OCI-LY1 (cell line): ENCODE measurements at regions not wholly inside any gene's neighbourhood (a gene's known extent, or its start where the extent isn't known, plus 50 kb on each side); places are given as distances from the start of the nearest gene placed in this dataset.

Source experiments
- EZH2 ChIP-seq: fragments of 200-600 bp; sonication (generic), shearing (Covaris generic); IDR thresholded peaks from 2 replicates; pipeline ENCODE4 v1.8.0; 2017; ENCODE audit warnings: borderline replicate concordance, mixed run types, mild to moderate bottlenecking, antibody characterized with exemption, low read length, moderate library complexity, mixed read lengths
- TF ChIP-seq, protein P1 (sequence below): fragments of 200-600 bp; sonication (generic), shearing (Covaris generic); IDR thresholded peaks from 2 replicates; pipeline ENCODE4 v1.5.1; 2017; ENCODE audit warnings: mild to moderate bottlenecking, antibody characterized with exemption, low read length, moderate library complexity, mixed read lengths

DNA sequence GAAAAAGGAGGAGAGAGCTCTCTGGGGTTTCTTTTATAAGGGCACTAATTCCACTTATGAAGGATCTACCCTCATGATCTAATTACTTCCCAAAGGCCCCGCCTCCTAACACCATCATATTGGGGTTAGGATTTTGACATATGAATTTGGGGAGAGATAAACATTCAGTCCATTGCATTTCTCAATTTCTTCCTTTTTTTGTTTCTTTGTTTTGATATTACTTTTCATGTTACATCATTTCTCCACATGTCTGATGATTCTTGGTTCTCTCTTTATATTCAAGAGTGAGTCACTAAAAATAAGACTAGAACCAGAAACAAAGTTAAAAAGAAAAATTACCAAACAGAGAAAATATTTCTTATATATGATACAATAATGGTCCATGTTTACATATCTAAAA lies 63.2 kb upstream of the DUSP10 start:
- TF ChIP-seq, protein P1, sequence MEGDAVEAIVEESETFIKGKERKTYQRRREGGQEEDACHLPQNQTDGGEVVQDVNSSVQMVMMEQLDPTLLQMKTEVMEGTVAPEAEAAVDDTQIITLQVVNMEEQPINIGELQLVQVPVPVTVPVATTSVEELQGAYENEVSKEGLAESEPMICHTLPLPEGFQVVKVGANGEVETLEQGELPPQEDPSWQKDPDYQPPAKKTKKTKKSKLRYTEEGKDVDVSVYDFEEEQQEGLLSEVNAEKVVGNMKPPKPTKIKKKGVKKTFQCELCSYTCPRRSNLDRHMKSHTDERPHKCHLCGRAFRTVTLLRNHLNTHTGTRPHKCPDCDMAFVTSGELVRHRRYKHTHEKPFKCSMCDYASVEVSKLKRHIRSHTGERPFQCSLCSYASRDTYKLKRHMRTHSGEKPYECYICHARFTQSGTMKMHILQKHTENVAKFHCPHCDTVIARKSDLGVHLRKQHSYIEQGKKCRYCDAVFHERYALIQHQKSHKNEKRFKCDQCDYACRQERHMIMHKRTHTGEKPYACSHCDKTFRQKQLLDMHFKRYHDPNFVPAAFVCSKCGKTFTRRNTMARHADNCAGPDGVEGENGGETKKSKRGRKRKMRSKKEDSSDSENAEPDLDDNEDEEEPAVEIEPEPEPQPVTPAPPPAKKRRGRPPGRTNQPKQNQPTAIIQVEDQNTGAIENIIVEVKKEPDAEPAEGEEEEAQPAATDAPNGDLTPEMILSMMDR: no peak
- no peak for TF ChIP-seq EZH2
